ENCODE measurements at regions not wholly inside any gene's neighbourhood (a gene's known extent, or its start where the extent isn't known, plus 50 kb on each side); places are given as distances from the start of the nearest gene placed in this dataset.

GRCh38 chr20:11130554-11131166 is 456.9 kb upstream of the JAG1 start:
- no peak for TF ChIP-seq GATA1 (IDR thresholded peaks at IDR 0.05; ENCODE audit: low read depth, low read length)
- TF ChIP-seq POLR2A (IDR thresholded peaks at IDR 0.05; ENCODE audit: low read length), result no peak

DNA sequence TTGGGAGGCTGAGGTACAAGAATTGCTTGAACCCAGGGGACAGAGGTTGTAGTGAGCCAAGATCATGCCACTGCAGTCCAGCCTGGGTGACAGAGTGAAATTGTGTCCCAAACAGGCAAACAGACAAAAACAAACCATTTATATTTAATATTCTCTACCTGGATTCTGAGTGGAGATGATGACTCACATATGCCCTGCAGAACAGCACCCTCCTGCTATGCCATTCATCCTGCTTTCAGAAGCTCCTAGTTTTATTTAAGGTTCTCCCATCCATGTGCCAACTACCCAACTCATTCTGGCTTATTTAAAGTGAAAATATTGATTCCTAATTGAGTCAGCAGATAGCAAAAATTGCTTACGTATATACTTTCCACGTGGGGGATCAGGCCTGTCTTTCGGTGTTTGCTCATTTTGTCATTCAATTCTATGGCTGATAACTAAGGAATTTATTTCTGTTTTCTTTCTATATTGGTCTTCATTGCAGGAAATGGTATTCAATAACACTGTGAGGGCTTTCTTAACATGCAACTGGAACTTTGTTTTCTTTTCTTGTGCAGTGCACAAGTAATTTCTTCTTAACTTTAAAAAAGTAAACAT is 459.1 kb upstream of the JAG1 start:
- TF ChIP-seq POLR2A (IDR thresholded peaks at IDR 0.05; ENCODE audit: low read length), result no peak
- no peak for TF ChIP-seq GATA1 (IDR thresholded peaks at IDR 0.05; ENCODE audit: low read depth, low read length)
- no peak for DNase-seq

More at GRCh38 chr20:11130554-11131166, 456.9 kb upstream of the JAG1 start:
- no peak for DNase-seq

- TF ChIP-seq GATA1 (IDR thresholded peaks at IDR 0.05; ENCODE audit: low read depth, low read length), result no peak
- TF ChIP-seq POLR2A (IDR thresholded peaks at IDR 0.05; ENCODE audit: low read length), result no peak
- no peak for DNase-seq
These were observed 462.9 kb upstream of the JAG1 start for GRCh38 chr20:11136691-11137090.

DNA sequence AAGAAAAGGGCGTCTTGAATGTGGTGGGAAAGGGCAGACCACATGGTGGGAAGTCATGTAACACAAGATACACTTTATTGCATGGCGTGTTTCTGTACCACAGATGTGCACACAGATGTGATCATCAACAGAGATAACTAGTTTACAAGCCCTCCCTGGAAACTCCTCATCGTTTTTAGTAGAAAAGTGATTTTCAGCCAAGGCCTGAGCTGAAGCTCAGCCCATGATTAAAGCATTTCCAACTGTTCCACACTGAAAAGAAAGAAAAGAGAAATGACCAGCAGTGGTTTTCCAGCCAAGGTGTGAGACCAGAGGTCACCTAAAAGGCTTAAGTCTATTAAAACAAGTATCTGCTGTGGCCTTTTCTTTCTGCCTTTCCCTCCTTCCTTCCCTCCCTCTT is 463.9 kb upstream of the JAG1 start:
- TF ChIP-seq GATA1 (IDR thresholded peaks at IDR 0.05; ENCODE audit: low read depth, low read length), result no peak
- no peak for TF ChIP-seq POLR2A (IDR thresholded peaks at IDR 0.05; ENCODE audit: low read length)

DNA sequence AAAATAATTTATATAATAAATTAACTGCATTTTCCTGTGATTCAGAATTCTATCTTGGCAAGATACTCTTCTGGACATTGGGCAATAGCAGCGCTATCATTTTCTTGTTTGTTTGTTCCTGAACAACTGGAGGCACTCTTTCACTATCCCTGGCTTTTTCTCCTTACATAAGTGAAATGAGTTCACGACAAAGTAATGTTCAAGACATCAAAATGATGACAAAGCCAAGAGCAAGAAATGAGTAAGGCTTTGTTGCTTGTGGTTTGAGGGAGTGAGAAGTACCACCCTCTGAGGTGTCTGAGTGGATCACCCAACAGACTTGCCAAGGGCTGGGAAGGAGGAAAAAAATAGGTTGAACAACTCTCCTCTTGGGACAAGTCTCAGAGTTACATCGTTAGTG is 466.6 kb upstream of the JAG1 start:
- TF ChIP-seq GATA1 (IDR thresholded peaks at IDR 0.05; ENCODE audit: low read depth, low read length), result no peak
- no peak for TF ChIP-seq POLR2A (IDR thresholded peaks at IDR 0.05; ENCODE audit: low read length)
- DNase-seq, result no peak

More for the DNA sequence above, 463.9 kb upstream of the JAG1 start:
- no peak for DNase-seq

GRCh38 chr20:11143481-11143880 is 469.7 kb upstream of the JAG1 start:
- no peak for TF ChIP-seq POLR2A (IDR thresholded peaks at IDR 0.05; ENCODE audit: low read length)
- TF ChIP-seq GATA1 (IDR thresholded peaks at IDR 0.05; ENCODE audit: low read depth, low read length), result no peak
- no peak for DNase-seq

- TF ChIP-seq POLR2A (IDR thresholded peaks at IDR 0.05; ENCODE audit: low read length) (no peak), GATA1 (IDR thresholded peaks at IDR 0.05; ENCODE audit: low read depth, low read length) (no peak)
- no peak for DNase-seq
These were observed 470.5 kb upstream of the JAG1 start for GRCh38 chr20:11144114-11144950.

GRCh38 chr20:11145616-11146015 is 471.8 kb upstream of the JAG1 start:
- DNase-seq, result no peak
- no peak for TF ChIP-seq GATA1 (IDR thresholded peaks at IDR 0.05; ENCODE audit: low read depth, low read length)
- no peak for TF ChIP-seq POLR2A (IDR thresholded peaks at IDR 0.05; ENCODE audit: low read length)

DNA sequence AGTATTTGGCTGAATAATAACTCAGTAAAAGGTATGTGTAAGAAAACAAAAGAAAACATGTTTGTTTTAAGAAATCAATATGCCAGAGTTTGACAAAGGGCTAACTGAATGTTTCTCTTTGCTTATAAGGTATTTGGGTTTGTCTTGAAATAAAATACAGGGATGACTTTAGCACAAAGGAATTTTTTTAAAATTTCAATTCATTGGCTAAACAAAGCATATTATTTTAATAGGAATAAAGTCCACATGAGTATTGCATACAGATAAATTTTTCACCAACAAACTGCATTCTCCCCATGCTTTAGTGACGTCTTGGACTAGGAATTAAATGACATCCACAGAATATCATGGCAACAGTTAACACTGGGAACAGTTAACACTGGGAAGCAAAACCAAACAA is 480.0 kb upstream of the JAG1 start:
- TF ChIP-seq POLR2A (IDR thresholded peaks at IDR 0.05; ENCODE audit: low read length), result no peak
- TF ChIP-seq GATA1 (IDR thresholded peaks at IDR 0.05; ENCODE audit: low read depth, low read length), result no peak
- DNase-seq, result no peak

- no peak for DNase-seq
- no peak for TF ChIP-seq GATA1 (IDR thresholded peaks at IDR 0.05; ENCODE audit: low read depth, low read length)
- no peak for TF ChIP-seq POLR2A (IDR thresholded peaks at IDR 0.05; ENCODE audit: low read length)
These were observed 481.5 kb upstream of the JAG1 start for GRCh38 chr20:11155156-11155756.

GRCh38 chr20:11156922-11157321 is 483.1 kb upstream of the JAG1 start:
- no peak for DNase-seq
- no peak for TF ChIP-seq GATA1 (IDR thresholded peaks at IDR 0.05; ENCODE audit: low read depth, low read length)
- no peak for TF ChIP-seq POLR2A (IDR thresholded peaks at IDR 0.05; ENCODE audit: low read length)

DNA sequence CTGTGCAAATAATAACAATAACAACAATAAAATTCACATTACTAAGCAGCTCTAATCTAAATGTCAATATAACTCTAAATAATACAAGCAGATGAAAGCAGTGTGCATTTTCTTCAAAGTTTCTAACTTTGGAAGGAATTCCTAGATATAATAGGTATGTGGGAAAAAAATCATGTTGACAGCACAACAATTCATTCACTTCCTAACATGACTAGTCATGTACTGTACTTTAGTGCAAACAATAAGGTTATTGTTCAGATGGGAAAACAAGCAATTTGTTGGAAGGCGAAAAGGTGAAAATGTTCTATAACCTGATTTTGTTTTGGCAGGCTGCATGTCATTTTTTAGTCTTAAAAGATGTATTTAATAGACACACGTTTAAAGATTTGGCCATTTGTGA is 484.3 kb upstream of the JAG1 start:
- no peak for DNase-seq
- TF ChIP-seq POLR2A (IDR thresholded peaks at IDR 0.05; ENCODE audit: low read length) (no peak), GATA1 (IDR thresholded peaks at IDR 0.05; ENCODE audit: low read depth, low read length) (no peak)

DNA sequence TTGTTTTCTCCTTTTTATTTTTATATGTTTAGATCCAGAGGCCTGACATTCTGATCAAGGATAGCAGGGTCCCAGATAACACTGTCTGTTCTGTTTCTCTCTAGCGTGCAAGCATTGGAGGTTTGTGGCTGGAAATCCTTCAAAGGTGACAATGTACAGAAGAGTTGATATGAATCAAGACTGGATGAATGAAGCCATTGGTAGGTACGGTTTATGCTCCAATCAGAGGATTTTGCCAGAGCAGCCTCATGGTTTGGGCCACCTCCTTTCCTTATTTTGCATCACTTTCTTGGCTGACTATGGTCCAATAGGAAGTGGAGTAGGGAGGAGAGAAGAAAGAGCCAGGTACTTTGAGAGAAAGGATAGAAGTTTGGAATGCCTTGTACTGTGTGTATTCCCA is 484.8 kb upstream of the JAG1 start:
- DNase-seq, result no peak
- no peak for TF ChIP-seq POLR2A (IDR thresholded peaks at IDR 0.05; ENCODE audit: low read length)

DNA sequence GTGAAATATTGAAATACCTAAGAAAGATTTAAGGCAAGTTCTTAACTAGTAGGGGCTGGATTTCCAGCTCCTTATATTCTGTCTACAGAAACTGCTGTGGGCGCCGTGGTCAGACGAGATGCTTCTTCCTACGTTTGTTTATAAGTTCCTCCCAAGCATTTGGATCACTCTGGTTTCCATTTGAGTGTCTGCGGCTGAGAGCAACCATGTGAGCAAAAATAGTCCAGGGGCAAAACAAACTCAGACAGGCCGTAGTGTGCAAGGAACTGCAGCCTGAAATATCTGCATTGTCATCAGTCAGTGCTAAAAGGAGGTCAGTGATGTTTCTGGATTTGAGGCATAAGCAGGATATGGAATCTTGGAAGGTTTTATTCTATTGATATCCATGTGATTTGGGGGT is 485.9 kb upstream of the JAG1 start:
- DNase-seq, result no peak
- TF ChIP-seq GATA1 (IDR thresholded peaks at IDR 0.05; ENCODE audit: low read depth, low read length) (no peak), POLR2A (IDR thresholded peaks at IDR 0.05; ENCODE audit: low read length) (no peak)
